B cell (primary cell): ENCODE measurements at regions not wholly inside any gene's neighbourhood (a gene's known extent, or its start where the extent isn't known, plus 50 kb on each side); places are given as distances from the start of the nearest gene placed in this dataset.

Source experiments
- ATAC-seq: fragments of 200-7000 bp; cut with Tn5 transposase; one replicate; pipeline ENCODE4 v1.10.0; 2021; ENCODE audit warnings: low read depth, mild to moderate bottlenecking, moderate number of reproducible peaks, moderate library complexity
- CTCF ChIA-PET: fragments of 350-600 bp; sonication (Branson Sonifier 250); formaldehyde crosslinking; loops from one replicate; lab custom pipeline; 2021; ENCODE audit warnings: antibody characterized with exemption, inconsistent platforms; lab: Charles Lee
- POLR2A ChIA-PET: fragments of 350-600 bp; sonication (Branson Sonifier 250); formaldehyde crosslinking; loops from one replicate; lab custom pipeline; 2021; ENCODE audit warnings: antibody characterized with exemption; lab: Charles Lee
- DNase-seq: peaks from one replicate; pipeline ENCODE4 v3.0.0; 2013
- H2AFZ ChIP-seq: 2 replicates; pipeline ENCODE4 v1.6.1; 2012; ENCODE audit warnings: mild to moderate bottlenecking, low read depth, low read length; ENCODE audit not compliant: insufficient read depth, poor library complexity, severe bottlenecking
- H3K27ac ChIP-seq, 2 donors: 1 replicate in 1 of 2; 2 replicates in 1 of 2; pipeline ENCODE4 v1.5.1; 2012 to 2013; ENCODE audit warnings: low read length in 2 of 2, mild to moderate bottlenecking in 2 of 2, moderate library complexity in 1 of 2
- H3K27me3 ChIP-seq, 4 experiments: fragments of 200-600 bp in 1 of 4; sonication (generic) in 1 of 4; replicated peaks in 1 of 4; 1 replicate in 2 of 4; 2 replicates in 2 of 4; pipeline versions ENCODE4 v1.6.1 to v1.7.0; 2013 to 2016; ENCODE audit warnings: low read length in 3 of 4, mild to moderate bottlenecking in 2 of 4, mixed read lengths in 1 of 4, moderate library complexity in 1 of 4; ENCODE audit not compliant: insufficient read depth in 4 of 4, control insufficient read depth in 3 of 4; ENCODE audit errors: control extremely low read depth in 1 of 4
- H3K36me3 ChIP-seq, 2 experiments: replicated peaks in 1 of 2; 1 replicate in 1 of 2; 2 replicates in 1 of 2; pipeline versions ENCODE4 v1.6.1 to v1.7.1; 2013; ENCODE audit warnings: low read length in 1 of 2; ENCODE audit not compliant: insufficient read depth in 2 of 2, control insufficient read depth in 1 of 2; ENCODE audit errors: control extremely low read depth in 1 of 2, extremely low read depth in 1 of 2
- H3K4me1 ChIP-seq, 2 donors: fragments of 200-600 bp in 1 of 2; sonication (generic) in 1 of 2; 1 replicate in 1 of 2; 2 replicates in 1 of 2; pipeline versions ENCODE4 v1.5.1 to v1.6.1; 2013 to 2017; ENCODE audit warnings: low read length in 2 of 2; ENCODE audit not compliant: control insufficient read depth in 2 of 2, insufficient read depth in 2 of 2
- H3K4me2 ChIP-seq: replicated peaks from 2 replicates; pipeline ENCODE3; 2012; ENCODE audit warnings: mild to moderate bottlenecking, low read depth, low read length; ENCODE audit not compliant: poor library complexity, severe bottlenecking
- H3K4me3 ChIP-seq, 5 experiments: fragments of 200-600 bp in 1 of 5; sonication (generic) in 1 of 5; 1 replicate in 3 of 5; 2 replicates in 2 of 5; pipeline versions ENCODE4 v1.5.1 to v1.7.0; 2011 to 2016; ENCODE audit warnings: low read length in 4 of 5, mild to moderate bottlenecking in 4 of 5, low read depth in 2 of 5, control low read depth in 1 of 5, moderate library complexity in 1 of 5; ENCODE audit not compliant: insufficient read depth in 1 of 5; ENCODE audit errors: control extremely low read depth in 1 of 5, extremely low read depth in 1 of 5
- H3K79me2 ChIP-seq: fragments of 200-600 bp; sonication (generic); one replicate; pipeline ENCODE4 v1.6.0; 2016; ENCODE audit warnings: low read length; ENCODE audit not compliant: control insufficient read depth, insufficient read depth
- H3K9ac ChIP-seq: fragments of 200-600 bp; sonication (generic); 2 replicates; pipeline ENCODE4 v1.6.1; 2017; ENCODE audit warnings: mild to moderate bottlenecking, low read length, moderate library complexity
- H3K9me3 ChIP-seq, 3 donors: one replicate each; pipeline versions ENCODE4 v1.6.1 to v1.7.1; 2013; ENCODE audit warnings: low read length in 2 of 3; ENCODE audit not compliant: control insufficient read depth in 2 of 3, insufficient read depth in 1 of 3; ENCODE audit errors: control extremely low read depth in 1 of 3
- H4K20me1 ChIP-seq: 2 replicates; pipeline ENCODE4 v1.6.0; 2012; ENCODE audit warnings: mild to moderate bottlenecking, low read length; ENCODE audit not compliant: insufficient read depth, control insufficient read depth, poor library complexity, severe bottlenecking
- H3K27ac Mint-ChIP-seq: one replicate; pipeline ENCODE4 v1.8.0; 2021; ENCODE audit warnings: mixed read lengths
- H3K27me3 Mint-ChIP-seq: one replicate; pipeline ENCODE4 v1.8.0; 2021; ENCODE audit warnings: mixed read lengths
- H3K4me1 Mint-ChIP-seq: one replicate; pipeline ENCODE4 v1.8.0; 2021; ENCODE audit warnings: mixed read lengths
- H3K4me3 Mint-ChIP-seq: one replicate; pipeline ENCODE4 v1.8.0; 2021; ENCODE audit warnings: mixed read lengths
- H3K9me3 Mint-ChIP-seq: one replicate; pipeline ENCODE4 v1.8.0; 2022; ENCODE audit warnings: mixed read lengths; ENCODE audit not compliant: insufficient read depth
- EZH2 ChIP-seq: IDR thresholded peaks from 2 replicates; pipeline ENCODE4 v1.6.1; 2012; ENCODE audit warnings: borderline replicate concordance, low read depth, mild to moderate bottlenecking, moderate library complexity, low read length; ENCODE audit not compliant: insufficient read depth, poor library complexity, severe bottlenecking
- WGBS: methylation state at CpG from one replicate; pipeline ENCODE4 v1.1.5; 2013; ENCODE audit warnings: missing lambda C conversion rate; ENCODE audit not compliant: insufficient coverage; 5-methylcytosine and 5-hydroxymethylcytosine counted together
- intact Hi-C: fragments of 100-400 bp; cut with micrococcal nuclease; formaldehyde crosslinking; loops from one replicate; pipeline ENCODE4 v1.10.0; 2022
- TF ChIP-seq, protein P1 (sequence below): fragments of 200-600 bp; IDR thresholded peaks from one replicate; pipeline ENCODE4 v1.8.0; 2022; ENCODE audit warnings: antibody characterized with exemption, mild to moderate bottlenecking

DNA sequence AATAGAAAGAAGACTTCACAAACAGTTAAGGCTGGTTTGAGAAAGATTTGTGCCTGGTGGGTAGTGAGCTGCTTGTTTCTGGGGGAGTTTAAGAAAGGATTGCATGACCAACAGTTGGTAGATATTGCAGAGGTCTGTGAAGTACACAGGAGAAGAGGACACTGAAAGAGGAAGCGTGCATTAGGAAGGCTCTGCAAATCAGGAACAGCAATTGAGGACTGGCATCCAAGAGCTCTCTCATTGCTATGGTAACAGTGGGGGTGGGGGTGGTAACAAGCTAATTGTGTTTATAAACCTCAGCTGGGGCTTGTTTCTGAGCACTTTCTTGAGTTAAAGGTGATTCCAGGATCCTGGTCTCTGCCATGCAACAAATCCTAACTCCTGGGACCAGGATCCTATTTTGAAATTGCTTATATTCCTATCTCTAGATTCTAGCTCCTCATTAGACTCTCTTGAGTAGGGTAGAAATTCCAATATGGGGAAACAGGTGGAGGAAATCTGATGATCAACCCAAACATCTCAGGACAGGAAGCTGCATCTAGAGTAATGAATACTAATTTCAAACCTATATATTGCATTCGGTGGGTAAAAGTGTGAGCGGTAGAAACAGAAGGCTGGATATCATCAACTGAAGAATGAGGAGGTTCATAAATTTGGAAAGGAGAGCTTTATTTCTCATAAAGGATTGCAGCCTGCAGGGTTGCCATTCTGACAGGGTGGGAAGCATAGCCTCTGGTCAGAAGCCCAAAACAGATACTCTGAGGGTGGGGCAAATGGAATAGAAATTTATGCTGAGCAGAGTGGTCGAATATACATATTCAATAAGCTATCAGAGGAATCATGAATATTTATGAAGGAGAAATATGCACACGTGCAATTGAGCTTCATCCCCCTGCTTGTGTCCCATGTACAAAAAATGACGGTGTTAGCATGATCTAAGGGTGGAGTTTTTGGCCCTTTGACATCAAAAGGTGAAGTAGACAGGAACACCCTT, 79.4 kb downstream of the PTTG1 start:
- ATAC-seq = no peak
- Histone ChIP-seq H3K27ac (no peak overlapping the region), H3K9ac (no peak overlapping the region), H2AFZ (no peak overlapping the region), H3K4me2 (no peak overlapping the region), H3K4me3 (no peak overlapping the region), H4K20me1 (no peaks in the 10 kb centered on the region), H3K36me3 (no peaks in the 10 kb centered on the region), H3K4me1 (peaks cover 2 to 11% of the 10 kb centered on the region in 2 donors), H3K79me2 (no peaks in the 10 kb centered on the region), H3K9me3 (no peaks in the 10 kb centered on the region), H3K27me3 (peaks cover 0 to 10% (median 0%) of the 10 kb centered on the region in 4 experiments)
- Mint-ChIP-seq H3K27ac (no peak overlapping the region), H3K4me3 (no peak overlapping the region), H3K27me3 (no peaks in the 10 kb centered on the region), H3K4me1 (peaks cover 11% of the 10 kb centered on the region), H3K9me3 (no peaks in the 10 kb centered on the region)
- no peak for DNase-seq
- 85% methylated on average over 4 of the region's 6 CpGs for WGBS
- POLR2A ChIA-PET = no interaction called here
- CTCF ChIA-PET = interaction anchor here (1.4 to 2.0 kb wide), 3 partner anchors 7 to 62 kb away, joined by 4 to 12 read pairs (median 10); no protein-coding TSS in a partner anchor
- no peak for TF ChIP-seq EZH2
- TF ChIP-seq, protein P1, sequence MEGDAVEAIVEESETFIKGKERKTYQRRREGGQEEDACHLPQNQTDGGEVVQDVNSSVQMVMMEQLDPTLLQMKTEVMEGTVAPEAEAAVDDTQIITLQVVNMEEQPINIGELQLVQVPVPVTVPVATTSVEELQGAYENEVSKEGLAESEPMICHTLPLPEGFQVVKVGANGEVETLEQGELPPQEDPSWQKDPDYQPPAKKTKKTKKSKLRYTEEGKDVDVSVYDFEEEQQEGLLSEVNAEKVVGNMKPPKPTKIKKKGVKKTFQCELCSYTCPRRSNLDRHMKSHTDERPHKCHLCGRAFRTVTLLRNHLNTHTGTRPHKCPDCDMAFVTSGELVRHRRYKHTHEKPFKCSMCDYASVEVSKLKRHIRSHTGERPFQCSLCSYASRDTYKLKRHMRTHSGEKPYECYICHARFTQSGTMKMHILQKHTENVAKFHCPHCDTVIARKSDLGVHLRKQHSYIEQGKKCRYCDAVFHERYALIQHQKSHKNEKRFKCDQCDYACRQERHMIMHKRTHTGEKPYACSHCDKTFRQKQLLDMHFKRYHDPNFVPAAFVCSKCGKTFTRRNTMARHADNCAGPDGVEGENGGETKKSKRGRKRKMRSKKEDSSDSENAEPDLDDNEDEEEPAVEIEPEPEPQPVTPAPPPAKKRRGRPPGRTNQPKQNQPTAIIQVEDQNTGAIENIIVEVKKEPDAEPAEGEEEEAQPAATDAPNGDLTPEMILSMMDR = no peak
- intact Hi-C loops = no loop called here

DNA sequence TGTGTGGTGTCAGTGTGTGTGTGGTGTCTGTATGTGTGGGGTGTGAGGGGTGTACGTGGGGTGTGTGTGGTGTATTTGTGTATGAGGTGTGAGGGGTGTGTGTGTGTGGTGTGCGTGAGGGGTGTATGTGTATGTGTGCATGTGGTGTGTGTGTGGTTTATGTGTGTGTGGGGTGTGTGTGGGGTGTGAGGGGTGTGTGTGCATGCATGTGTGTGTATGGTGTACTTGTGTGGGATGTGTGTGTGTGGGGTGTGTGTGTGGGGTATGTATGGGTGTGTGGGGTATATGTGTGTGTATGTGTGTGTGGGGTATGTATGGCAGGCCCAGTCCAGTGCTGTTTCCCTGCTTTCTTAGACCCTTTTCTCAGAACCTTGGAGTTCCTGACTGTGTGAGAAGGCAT, 83.3 kb downstream of the PTTG1 start:
- no peak overlapping the region for H3K4me2 ChIP-seq
- Mint-ChIP-seq H3K4me1 (peaks cover 34% of the 10 kb centered on the region), H3K4me3 (no peak overlapping the region), H3K27ac (no peak overlapping the region), H3K27me3 (no peaks in the 10 kb centered on the region), H3K9me3 (no peaks in the 10 kb centered on the region)
- H3K9ac ChIP-seq = no peak overlapping the region
- H2AFZ ChIP-seq = no peak overlapping the region
- intact Hi-C loops = no loop called here
- H3K4me1 ChIP-seq = peaks cover 12 to 24% of the 10 kb centered on the region in 2 donors
- CTCF ChIA-PET = no interaction called here
- H3K4me3 ChIP-seq = no peak overlapping the region
- DNase-seq (no peak), ATAC-seq (no peak)
- WGBS = 80% methylated on average over 2 of the region's 2 CpGs
- H3K27me3 ChIP-seq = peaks cover 0 to 12% (median 0%) of the 10 kb centered on the region in 4 experiments
- H3K27ac ChIP-seq = no peak overlapping the region
- TF ChIP-seq, protein P1 = no peak
- TF ChIP-seq EZH2 = no peak
- H4K20me1 ChIP-seq = no peaks in the 10 kb centered on the region
- H3K9me3 ChIP-seq = no peaks in the 10 kb centered on the region
- no peaks in the 10 kb centered on the region for H3K79me2 ChIP-seq
- POLR2A ChIA-PET = no interaction called here
- no peaks in the 10 kb centered on the region for H3K36me3 ChIP-seq
